ENCODE measurements at regions not wholly inside any gene's neighbourhood (a gene's known extent, or its start where the extent isn't known, plus 50 kb on each side); places are given as distances from the start of the nearest gene placed in this dataset.
"Not testable (repeated sequence)": the region's sequence is repeated elsewhere in the genome, so short reads cannot be mapped to it uniquely, and the experiment has no call there.

- DNase-seq (ENCODE audit: low spot score) = no peak
- intact Hi-C loops (cut with DNase I) = loop anchor here in 1 of 2 donors (5.0 kb wide), 1 partner anchor 39 kb away; no protein-coding TSS in a partner anchor
These were observed 141.3 kb upstream of the CARMIL1 start for GRCh38 chr6:25137916-25138232.

GRCh38 chr6:25138233-25138933, 140.8 kb upstream of the CARMIL1 start:
- intact Hi-C loops (cut with DNase I) = loop anchor here in 1 of 2 donors (5.0 kb wide), 1 partner anchor 39 kb away; no protein-coding TSS in a partner anchor

GRCh38 chr6:25138934-25139415, 140.2 kb upstream of the CARMIL1 start:
- intact Hi-C loops (cut with DNase I) = loop anchor here in 1 of 2 donors (5.0 kb wide), 1 partner anchor 38 kb away; no protein-coding TSS in a partner anchor
- DNase-seq (ENCODE audit: low spot score) = no peak

More at GRCh38 chr6:25138233-25138933, 140.8 kb upstream of the CARMIL1 start:
- no peak for DNase-seq (ENCODE audit: low spot score)

- not testable (repeated sequence) for DNase-seq (ENCODE audit: low spot score)
- intact Hi-C loops (cut with DNase I) = loop anchor here in 1 of 2 donors (5.0 kb wide), 1 partner anchor 38 kb away; no protein-coding TSS in a partner anchor
These were observed 139.6 kb upstream of the CARMIL1 start for GRCh38 chr6:25139608-25140007.

GRCh38 chr6:25142506-25142905, 136.7 kb upstream of the CARMIL1 start:
- intact Hi-C loops (cut with DNase I) = no loop called here
- no peak for DNase-seq (ENCODE audit: low spot score)

- intact Hi-C loops (cut with DNase I) = no loop called here
- no peak for DNase-seq (ENCODE audit: low spot score)
These were observed 134.3 kb upstream of the CARMIL1 start for GRCh38 chr6:25144919-25145318.

- intact Hi-C loops (cut with DNase I) = no loop called here
- no peak for DNase-seq (ENCODE audit: low spot score)
These were observed 132.0 kb upstream of the CARMIL1 start for GRCh38 chr6:25147223-25147622.

GRCh38 chr6:25150031-25150430, 129.1 kb upstream of the CARMIL1 start:
- intact Hi-C loops (cut with DNase I) = no loop called here
- no peak for DNase-seq (ENCODE audit: low spot score)

- no peak for DNase-seq (ENCODE audit: low spot score)
- intact Hi-C loops (cut with DNase I) = no loop called here
These were observed 128.3 kb upstream of the CARMIL1 start for GRCh38 chr6:25150863-25151262.

- intact Hi-C loops (cut with DNase I) = no loop called here
- DNase-seq (ENCODE audit: low spot score) = no peak
These were observed 126.1 kb upstream of the CARMIL1 start for GRCh38 chr6:25153079-25153478.

GRCh38 chr6:25154034-25154596, 125.1 kb upstream of the CARMIL1 start:
- DNase-seq (ENCODE audit: low spot score) = no peak
- intact Hi-C loops (cut with DNase I) = no loop called here

GRCh38 chr6:25155211-25155610, 124.0 kb upstream of the CARMIL1 start:
- DNase-seq (ENCODE audit: low spot score) = no peak
- intact Hi-C loops (cut with DNase I) = no loop called here

- no peak for DNase-seq (ENCODE audit: low spot score)
- intact Hi-C loops (cut with DNase I) = no loop called here
These were observed 123.1 kb upstream of the CARMIL1 start for GRCh38 chr6:25156123-25156522.

GRCh38 chr6:25157183-25157582, 122.0 kb upstream of the CARMIL1 start:
- no peak for DNase-seq (ENCODE audit: low spot score)
- intact Hi-C loops (cut with DNase I) = no loop called here

GRCh38 chr6:25157842-25158241, 121.3 kb upstream of the CARMIL1 start:
- intact Hi-C loops (cut with DNase I) = no loop called here
- DNase-seq (ENCODE audit: low spot score) = no peak

GRCh38 chr6:25160134-25160533, 119.0 kb upstream of the CARMIL1 start:
- not testable (repeated sequence) for DNase-seq (ENCODE audit: low spot score)

GRCh38 chr6:25165177-25165576, 114.0 kb upstream of the CARMIL1 start:
- no peak for DNase-seq (ENCODE audit: low spot score)
- intact Hi-C loops (cut with DNase I) = no loop called here

More at GRCh38 chr6:25160134-25160533, 119.0 kb upstream of the CARMIL1 start:
- intact Hi-C loops (cut with DNase I) = not testable (repeated sequence)

- DNase-seq (ENCODE audit: low spot score) = no peak
- intact Hi-C loops (cut with DNase I) = no loop called here
These were observed 113.4 kb upstream of the CARMIL1 start for GRCh38 chr6:25165800-25166199.

GRCh38 chr6:25166955-25167748, 112.0 kb upstream of the CARMIL1 start:
- no peak for DNase-seq (ENCODE audit: low spot score)
- intact Hi-C loops (cut with DNase I) = no loop called here

- intact Hi-C loops (cut with DNase I) = no loop called here
These were observed 111.2 kb upstream of the CARMIL1 start for GRCh38 chr6:25167961-25168360.

More at GRCh38 chr6:25167961-25168360, 111.2 kb upstream of the CARMIL1 start:
- no peak for DNase-seq (ENCODE audit: low spot score)
